Lung (tissue), 11 donors: ENCODE measurements at regions not wholly inside any gene's neighbourhood (a gene's known extent, or its start where the extent isn't known, plus 50 kb on each side); places are given as distances from the start of the nearest gene placed in this dataset.

Source experiments
- ATAC-seq: fragments of 200-7000 bp; cut with Tn5 transposase; one replicate; pipeline ENCODE4 v1.9.1; 2020; ENCODE audit warnings: moderate number of reproducible peaks; ENCODE audit not compliant: insufficient read depth, low FRiP score
- DNase-seq, 3 donors: peaks; one replicate each; pipeline ENCODE4 v3.0.0-alpha.2; 2013 to 2017
- H3K27ac ChIP-seq, 2 donors: one replicate each; pipeline ENCODE4 v1.5.1; 2013; ENCODE audit warnings: mild to moderate bottlenecking in 2 of 2, moderate library complexity in 2 of 2, control low read depth in 1 of 2, inconsistent platforms in 1 of 2, low read depth in 1 of 2, low read length in 1 of 2
- H3K27me3 ChIP-seq, 3 donors: one replicate each; pipeline ENCODE4 v1.5.1; 2013; ENCODE audit warnings: low read length in 2 of 3; ENCODE audit not compliant: control insufficient read depth in 3 of 3, insufficient read depth in 3 of 3
- H3K36me3 ChIP-seq, 4 donors: one replicate each; pipeline ENCODE4 v1.5.1; 2013; ENCODE audit warnings: low read length in 4 of 4, mild to moderate bottlenecking in 1 of 4, moderate library complexity in 1 of 4; ENCODE audit not compliant: control insufficient read depth in 4 of 4, insufficient read depth in 4 of 4
- H3K4me1 ChIP-seq, 5 donors: one replicate each; pipeline ENCODE4 v1.5.1; 2013; ENCODE audit warnings: low read length in 5 of 5, mild to moderate bottlenecking in 2 of 5, moderate library complexity in 1 of 5; ENCODE audit not compliant: control insufficient read depth in 5 of 5, insufficient read depth in 5 of 5
- H3K4me3 ChIP-seq: one replicate; pipeline ENCODE4 v1.5.1; 2013; ENCODE audit warnings: mild to moderate bottlenecking, control low read depth, moderate library complexity
- H3K9ac ChIP-seq, 2 donors: one replicate each; pipeline ENCODE4 v1.5.1; 2013; ENCODE audit warnings: low read length in 2 of 2, control low read depth in 1 of 2; ENCODE audit not compliant: insufficient read depth in 1 of 2
- H3K9me3 ChIP-seq, 4 donors: one replicate each; pipeline ENCODE4 v1.5.1; 2013; ENCODE audit warnings: low read length in 3 of 4, mild to moderate bottlenecking in 1 of 4, moderate library complexity in 1 of 4; ENCODE audit not compliant: control insufficient read depth in 4 of 4, insufficient read depth in 3 of 4
- CTCF ChIP-seq: IDR thresholded peaks from 2 replicates; pipeline ENCODE4 v1.5.1; 2012; ENCODE audit warnings: mild to moderate bottlenecking; ENCODE audit errors: control extremely low read depth, extremely low read depth
- WGBS, 2 donors: extraction: QIAGEN DNeasy Blood & Tissue Kit; methylation state at CpG; one replicate each; pipeline ENCODE4 v1.1.7; 2013; 5-methylcytosine and 5-hydroxymethylcytosine counted together
- donor health status: control.
- donor health status: control.
- donor health status: Bipolar disorder and iron deficiency.
- donor health status: healthy.
- donor health status: DM: yes; HTN: yes; CAD: no.

GRCh38 chr13:73300718-73301425 lies 242.1 kb downstream of the KLF5 start:
- Histone ChIP-seq H3K9me3 (no peaks in the 10 kb centered on the region), H3K36me3 (no peaks in the 10 kb centered on the region), H3K4me3 (no peak overlapping the region), H3K4me1 (no peaks in the 10 kb centered on the region), H3K27ac (no peak overlapping the region), H3K27me3 (no peaks in the 10 kb centered on the region), H3K9ac (no peak overlapping the region)
- WGBS, 2 donors, result 90 to 96% methylated on average over 3 of the region's 3 CpGs
- no peak for TF ChIP-seq CTCF
- ATAC-seq (no peak), DNase-seq (no peak)

GRCh38 chr13:73299787-73300186 lies 241.0 kb downstream of the KLF5 start:
- Histone ChIP-seq H3K9me3 (no peaks in the 10 kb centered on the region), H3K4me3 (no peak overlapping the region), H3K36me3 (no peaks in the 10 kb centered on the region), H3K27me3 (no peaks in the 10 kb centered on the region), H3K4me1 (no peaks in the 10 kb centered on the region), H3K27ac (no peak overlapping the region), H3K9ac (no peak overlapping the region)
- no peak for TF ChIP-seq CTCF
- WGBS, 2 donors, result 67 to 84% methylated on average over 2 of the region's 2 CpGs
- ATAC-seq (no peak), DNase-seq (no peak)

- Histone ChIP-seq H3K4me1 (no peaks in the 10 kb centered on the region), H3K4me3 (no peak overlapping the region), H3K36me3 (no peaks in the 10 kb centered on the region), H3K27ac (no peak overlapping the region), H3K27me3 (no peaks in the 10 kb centered on the region), H3K9ac (no peak overlapping the region), H3K9me3 (no peaks in the 10 kb centered on the region)
- TF ChIP-seq CTCF, result no peak
- WGBS, 2 donors, result 93 to 97% methylated on average over 6 of the region's 6 CpGs
- ATAC-seq (no peak), DNase-seq (no peak)
Observed at GRCh38 chr13:73293913-73294523, 235.2 kb downstream of the KLF5 start.
